ENCODE measurements at regions not wholly inside any gene's neighbourhood (a gene's known extent, or its start where the extent isn't known, plus 50 kb on each side); places are given as distances from the start of the nearest gene placed in this dataset.

- WGBS, 2 donors, result 73 to 77% methylated on average over 11 of the region's 11 CpGs
- TF ChIP-seq, protein P1, sequence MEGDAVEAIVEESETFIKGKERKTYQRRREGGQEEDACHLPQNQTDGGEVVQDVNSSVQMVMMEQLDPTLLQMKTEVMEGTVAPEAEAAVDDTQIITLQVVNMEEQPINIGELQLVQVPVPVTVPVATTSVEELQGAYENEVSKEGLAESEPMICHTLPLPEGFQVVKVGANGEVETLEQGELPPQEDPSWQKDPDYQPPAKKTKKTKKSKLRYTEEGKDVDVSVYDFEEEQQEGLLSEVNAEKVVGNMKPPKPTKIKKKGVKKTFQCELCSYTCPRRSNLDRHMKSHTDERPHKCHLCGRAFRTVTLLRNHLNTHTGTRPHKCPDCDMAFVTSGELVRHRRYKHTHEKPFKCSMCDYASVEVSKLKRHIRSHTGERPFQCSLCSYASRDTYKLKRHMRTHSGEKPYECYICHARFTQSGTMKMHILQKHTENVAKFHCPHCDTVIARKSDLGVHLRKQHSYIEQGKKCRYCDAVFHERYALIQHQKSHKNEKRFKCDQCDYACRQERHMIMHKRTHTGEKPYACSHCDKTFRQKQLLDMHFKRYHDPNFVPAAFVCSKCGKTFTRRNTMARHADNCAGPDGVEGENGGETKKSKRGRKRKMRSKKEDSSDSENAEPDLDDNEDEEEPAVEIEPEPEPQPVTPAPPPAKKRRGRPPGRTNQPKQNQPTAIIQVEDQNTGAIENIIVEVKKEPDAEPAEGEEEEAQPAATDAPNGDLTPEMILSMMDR (IDR thresholded peaks at IDR 0.05), result no peak
- Histone ChIP-seq H3K27ac (no peak overlapping the region), H3K4me1 (peaks cover 0 to 6% (median 0%) of the 10 kb centered on the region in 9 donors), H3K4me3 (no peak overlapping the region), H3K9me3 (peaks cover 0 to 37% (median 16%) of the 10 kb centered on the region in 11 donors), H3K36me3 (no peaks in the 10 kb centered on the region), H3K27me3 (no peaks in the 10 kb centered on the region)
- DNase-seq (no peak), ATAC-seq (no peak)
- intact Hi-C loops (cut with DNase I), result no loop called here
Observed at GRCh38 chr2:226180281-226180884, 619.2 kb downstream of the IRS1 start.

DNA sequence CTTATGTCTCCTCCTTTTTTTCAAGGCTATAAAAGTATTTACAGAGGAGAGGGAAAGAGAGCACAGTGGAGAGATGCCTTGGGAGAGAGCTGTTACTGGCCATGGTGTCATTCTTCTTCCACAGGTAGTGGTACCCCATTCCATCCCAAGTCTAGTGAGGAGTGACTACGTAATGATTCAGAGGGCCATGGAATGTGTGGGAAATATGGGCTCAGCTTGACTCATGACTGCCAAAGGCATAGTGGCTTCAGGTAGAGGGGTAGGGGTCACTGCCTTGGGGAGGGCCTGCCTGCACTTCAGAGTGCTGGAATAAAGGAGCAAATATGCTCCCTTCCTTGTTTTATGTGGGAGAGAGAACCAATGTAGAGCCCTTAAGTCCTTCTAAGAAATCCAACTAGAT is 620.6 kb downstream of the IRS1 start:
- ATAC-seq, result no peak
- no peak overlapping the region for H3K27ac ChIP-seq
- DNase-seq, result no peak
- whole genome bisulfite sequencing, 2 donors, result 89 to 100% methylated on average over 1 of the region's 1 CpG
- no peaks in the 10 kb centered on the region for H3K4me1 ChIP-seq
- intact Hi-C loops (cut with DNase I), result no loop called here
- H3K9me3 ChIP-seq, result peaks cover 0 to 37% (median 16%) of the 10 kb centered on the region in 11 donors
- no peaks in the 10 kb centered on the region for H3K27me3 ChIP-seq
- no peak overlapping the region for H3K4me3 ChIP-seq
- TF ChIP-seq, protein P1 (IDR thresholded peaks at IDR 0.05), result no peak
- no peaks in the 10 kb centered on the region for H3K36me3 ChIP-seq

GRCh38 chr2:226176283-226176984 is 623.2 kb downstream of the IRS1 start:
- 54 to 59% methylated on average over 3 of the region's 3 CpGs for WGBS, 2 donors
- Histone ChIP-seq H3K36me3 (no peaks in the 10 kb centered on the region), H3K4me1 (no peaks in the 10 kb centered on the region), H3K27me3 (no peaks in the 10 kb centered on the region), H3K9me3 (peaks cover 0 to 37% (median 16%) of the 10 kb centered on the region in 11 donors), H3K4me3 (no peak overlapping the region), H3K27ac (no peak overlapping the region)
- no peak for ATAC-seq
- DNase-seq, result no peak
- intact Hi-C loops (cut with DNase I), result no loop called here
- TF ChIP-seq, protein P1 (IDR thresholded peaks at IDR 0.05), result no peak

DNA sequence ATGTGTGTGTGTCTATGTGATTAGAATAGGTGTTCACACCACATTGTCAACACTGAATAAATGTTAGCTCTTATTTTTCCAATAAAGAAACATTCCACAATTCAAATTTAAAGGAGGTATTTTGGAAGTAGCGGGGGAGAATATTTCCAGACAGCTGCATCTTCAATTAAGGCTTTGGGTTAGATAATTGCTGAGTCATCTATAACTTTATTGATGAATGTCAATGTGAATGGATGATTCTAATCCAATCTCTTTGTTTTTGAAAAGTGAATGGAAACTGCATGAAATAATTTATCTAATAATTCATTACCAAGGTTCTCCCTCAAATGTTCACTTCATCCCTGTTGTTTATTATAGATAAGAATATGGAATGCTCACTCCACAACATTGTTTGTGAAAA is 625.2 kb downstream of the IRS1 start:
- intact Hi-C loops (cut with DNase I), result no loop called here
- ATAC-seq, result no peak

More for the DNA sequence above, 625.2 kb downstream of the IRS1 start:
- DNase-seq, result no peak
- peaks cover 0 to 32% (median 16%) of the 10 kb centered on the region in 11 donors for H3K9me3 ChIP-seq
- H3K27ac ChIP-seq, result no peak overlapping the region
- H3K36me3 ChIP-seq, result no peaks in the 10 kb centered on the region
- H3K4me3 ChIP-seq, result no peak overlapping the region
- H3K27me3 ChIP-seq, result no peaks in the 10 kb centered on the region
- TF ChIP-seq, protein P1 (IDR thresholded peaks at IDR 0.05), result no peak
- H3K4me1 ChIP-seq, result no peaks in the 10 kb centered on the region
- WGBS, 2 donors, result 91 to 92% methylated on average over 1 of the region's 1 CpG
